ENCODE measurements at regions not wholly inside any gene's neighbourhood (a gene's known extent, or its start where the extent isn't known, plus 50 kb on each side); places are given as distances from the start of the nearest gene placed in this dataset.

DNA sequence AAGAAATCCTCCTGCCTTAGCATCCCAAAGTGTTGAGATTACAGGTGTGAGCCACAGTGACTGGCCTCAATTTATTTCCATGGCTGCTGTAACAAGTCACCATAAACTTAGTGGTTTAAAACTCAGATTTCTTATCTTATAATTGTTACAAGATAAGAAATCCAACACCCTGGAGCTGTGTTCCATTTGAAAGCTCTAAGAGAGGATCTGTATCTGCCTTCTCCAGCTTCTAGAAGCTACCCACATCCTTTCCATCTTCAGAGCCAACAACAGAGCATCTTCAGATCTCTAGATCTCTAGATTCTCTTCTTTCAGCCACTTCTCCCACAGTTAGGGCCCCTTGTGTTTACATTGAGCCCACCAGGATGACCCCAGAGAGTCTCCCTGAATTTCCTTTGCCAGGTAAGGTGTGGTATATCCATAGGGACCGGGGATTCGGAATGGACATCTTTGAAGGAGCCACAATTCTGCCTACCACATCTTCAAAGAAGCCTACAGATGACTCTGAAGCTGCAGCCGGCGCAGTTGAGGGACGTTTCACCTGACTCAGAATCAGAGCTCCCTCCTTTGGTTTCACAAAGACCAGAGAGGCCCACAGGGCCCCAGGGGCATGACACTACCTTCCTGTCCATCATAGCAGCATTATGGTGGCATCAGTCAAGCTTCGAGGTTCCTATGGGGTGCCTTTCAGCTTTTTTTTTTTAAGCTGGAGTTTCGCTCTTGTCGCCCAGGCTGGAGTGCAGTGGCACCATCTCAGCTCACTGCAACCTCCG lies 87.0 kb upstream of the IGF1R start:
- no peak for DNase-seq (ENCODE audit: low read depth)

DNA sequence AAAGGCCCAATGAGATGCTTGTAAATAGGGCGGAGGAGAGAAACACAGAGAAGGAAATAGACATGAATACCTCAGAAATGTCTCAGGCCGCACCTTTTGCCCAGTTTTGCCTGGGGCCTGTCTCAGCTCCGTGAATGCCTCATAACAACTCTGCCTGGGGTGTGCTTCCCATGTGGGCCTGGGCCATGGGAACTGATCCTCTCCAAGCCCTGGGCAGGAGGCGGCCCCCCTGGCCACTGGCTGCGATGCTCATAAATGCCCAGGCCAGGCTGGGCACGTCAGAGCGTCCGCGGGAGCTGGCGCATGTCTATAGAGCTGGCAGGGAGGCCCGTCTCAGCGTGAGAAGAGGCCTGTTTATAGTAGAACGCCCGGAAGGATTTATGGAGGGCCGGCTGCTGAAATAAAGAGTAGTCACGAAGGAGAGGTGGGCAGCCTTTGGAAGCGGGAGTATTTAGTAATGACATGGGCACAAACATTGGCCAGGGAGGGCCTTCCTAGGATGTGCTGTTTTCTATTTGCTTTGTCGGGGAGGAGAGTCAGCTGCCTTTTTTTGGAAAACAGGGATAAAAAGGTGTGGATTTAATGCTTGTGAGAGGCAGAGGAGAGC lies 85.9 kb upstream of the IGF1R start:
- no peak for DNase-seq (ENCODE audit: low read depth)

DNA sequence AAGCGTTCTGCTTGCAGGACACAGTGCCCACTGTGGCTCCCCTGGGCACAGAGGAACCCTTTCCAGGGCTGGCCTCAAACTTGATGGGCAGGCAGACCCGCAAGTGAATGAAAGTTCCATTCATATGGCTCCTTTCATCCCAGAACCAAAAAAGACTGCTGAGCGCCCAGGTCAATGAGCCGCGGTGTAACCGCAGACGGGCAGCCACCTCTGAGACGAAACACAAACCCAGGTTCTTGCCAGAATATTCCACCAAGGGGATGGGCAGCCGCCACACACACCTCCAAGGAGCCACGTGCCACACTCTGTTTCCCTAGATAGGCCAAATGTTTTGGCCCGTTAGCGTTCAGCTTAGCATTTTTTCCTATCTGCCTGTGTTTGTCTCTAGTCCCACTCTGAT lies 82.8 kb upstream of the IGF1R start:
- no peak for DNase-seq (ENCODE audit: low read depth)

DNA sequence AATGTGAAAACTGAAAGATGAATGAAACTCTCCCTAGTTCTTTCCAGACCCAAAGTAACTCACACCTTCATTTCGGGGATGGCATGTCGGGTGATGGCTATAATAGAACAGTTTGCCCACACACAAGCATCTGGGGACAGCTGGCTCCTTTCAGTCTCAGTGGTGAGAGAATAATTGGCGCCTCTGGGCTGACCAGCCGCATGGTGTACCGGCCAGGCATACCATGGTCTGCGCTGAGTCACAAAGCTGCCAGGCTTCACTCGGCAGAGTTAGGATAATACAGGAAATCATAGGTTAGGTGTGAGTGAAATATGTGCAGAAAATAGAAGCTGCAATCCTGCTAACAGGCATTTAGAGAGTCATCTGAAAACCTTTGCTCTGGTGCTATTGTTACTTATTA lies 80.4 kb upstream of the IGF1R start:
- DNase-seq (ENCODE audit: low read depth): no peak

DNA sequence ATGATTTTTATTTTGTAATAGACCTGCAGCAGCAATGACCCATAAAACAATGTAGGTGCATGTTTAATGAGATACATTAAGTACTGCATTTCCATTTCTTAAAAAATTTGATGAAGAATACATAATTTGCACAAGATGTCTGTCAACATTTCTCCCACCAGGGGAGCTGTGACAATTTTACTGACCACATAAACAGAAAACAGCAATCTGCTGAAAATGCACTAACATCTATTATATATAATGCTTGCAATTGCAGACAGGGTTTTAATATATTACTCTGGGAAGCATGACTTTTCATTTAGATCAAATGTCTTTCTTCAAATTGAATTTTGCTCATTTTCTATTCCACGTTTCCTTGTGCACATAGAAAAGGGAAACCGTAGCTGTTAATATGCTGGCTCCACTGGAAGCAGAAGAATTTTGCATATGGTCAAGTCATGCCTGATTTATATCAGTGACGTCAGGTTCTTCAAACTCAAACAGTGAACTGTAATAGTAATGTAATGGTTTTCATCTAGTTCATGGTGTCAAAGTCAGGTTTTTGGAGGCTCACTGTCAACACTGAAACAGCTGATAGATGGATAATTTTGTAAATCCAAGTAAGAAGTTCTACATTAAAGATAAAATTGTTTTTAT lies 79.8 kb upstream of the IGF1R start:
- DNase-seq (ENCODE audit: low read depth): no peak

DNA sequence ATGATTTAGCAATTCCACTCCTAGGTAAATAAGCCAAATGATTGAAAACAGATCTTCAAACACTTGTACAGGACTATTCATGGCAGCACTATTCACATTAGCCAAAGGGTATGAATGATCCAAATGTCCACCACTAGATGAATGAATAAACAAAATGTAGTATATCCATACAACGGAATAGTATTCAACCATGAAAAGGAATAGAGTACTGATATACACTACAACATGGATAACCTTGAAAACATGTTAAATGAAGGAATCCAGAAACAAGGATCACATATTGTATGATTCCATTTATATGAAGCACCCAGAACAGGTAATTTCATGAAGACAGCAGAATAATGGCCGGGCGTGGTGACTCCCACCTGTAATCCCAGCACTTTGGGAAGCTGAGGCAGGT lies 78.2 kb upstream of the IGF1R start:
- no peak for DNase-seq (ENCODE audit: low read depth)

DNA sequence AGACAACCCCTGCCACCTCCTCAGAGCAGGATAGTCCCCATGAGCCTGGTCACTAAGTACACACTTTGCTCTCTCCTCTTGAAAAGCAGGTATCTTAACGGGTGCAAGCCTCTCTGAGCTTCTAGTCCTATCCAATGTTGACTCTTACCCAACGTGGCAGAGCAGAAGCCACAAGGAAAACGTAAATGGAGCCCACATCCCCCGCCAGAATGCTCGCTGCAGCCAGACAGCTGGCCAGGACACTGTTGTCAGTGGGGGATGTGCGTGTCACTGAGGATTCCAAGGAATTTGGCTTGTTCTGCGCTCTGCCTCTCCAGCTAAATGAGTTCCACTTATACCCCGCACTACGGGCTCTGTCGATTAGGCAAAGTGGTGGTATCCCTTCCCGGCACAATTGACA lies 67.8 kb upstream of the IGF1R start:
- DNase-seq (ENCODE audit: low read depth): no peak

DNA sequence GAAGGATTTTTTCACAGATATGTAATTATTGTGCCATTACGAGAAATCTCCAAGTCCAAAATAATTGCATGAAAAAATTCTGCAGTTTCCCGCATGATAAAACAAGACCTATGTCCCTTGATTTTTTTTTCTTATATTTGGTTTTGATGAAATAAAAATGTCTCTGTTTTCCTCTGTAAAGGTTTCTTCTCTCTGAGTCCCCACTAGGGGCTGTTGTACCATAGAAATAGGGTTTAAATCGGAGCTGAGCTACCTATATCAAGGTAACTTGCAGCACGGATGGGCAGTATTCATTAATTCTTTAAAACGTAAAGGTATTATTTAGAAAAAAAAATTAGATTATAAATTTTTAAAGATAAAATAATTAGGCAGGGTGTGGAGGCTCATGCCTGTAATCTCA lies 66.6 kb upstream of the IGF1R start:
- DNase-seq (ENCODE audit: low read depth): no peak

DNA sequence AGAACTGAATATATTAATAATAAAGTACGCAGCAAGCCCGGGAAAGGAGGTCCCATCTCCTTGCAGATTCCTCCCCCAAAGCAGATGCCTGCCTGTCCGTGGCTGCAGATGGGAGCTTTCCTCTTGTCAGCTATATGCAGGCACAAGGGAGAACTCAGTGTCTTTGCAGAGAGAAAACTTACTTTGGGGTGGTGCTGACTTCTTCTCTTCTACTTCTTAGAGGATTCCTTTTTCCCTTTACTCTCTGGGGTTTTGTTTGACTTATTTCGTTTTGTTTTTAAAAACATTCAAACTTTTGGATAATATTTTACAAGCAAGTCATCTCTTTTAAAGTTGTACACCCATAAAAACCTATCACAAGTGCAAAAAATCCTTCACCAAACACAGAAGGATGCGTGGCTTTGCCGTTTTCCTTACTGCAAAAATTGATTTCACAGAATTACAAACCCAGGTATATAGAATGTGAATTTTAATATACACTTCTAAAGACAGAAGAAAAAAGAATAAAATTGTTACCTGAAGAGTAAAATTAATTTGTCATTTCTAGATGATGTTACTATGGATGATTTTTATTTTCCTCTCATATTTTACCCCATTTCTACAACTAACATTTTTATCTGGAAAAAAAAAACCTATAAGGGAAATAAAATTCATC lies 65.3 kb upstream of the IGF1R start:
- no peak for DNase-seq (ENCODE audit: low read depth)

DNA sequence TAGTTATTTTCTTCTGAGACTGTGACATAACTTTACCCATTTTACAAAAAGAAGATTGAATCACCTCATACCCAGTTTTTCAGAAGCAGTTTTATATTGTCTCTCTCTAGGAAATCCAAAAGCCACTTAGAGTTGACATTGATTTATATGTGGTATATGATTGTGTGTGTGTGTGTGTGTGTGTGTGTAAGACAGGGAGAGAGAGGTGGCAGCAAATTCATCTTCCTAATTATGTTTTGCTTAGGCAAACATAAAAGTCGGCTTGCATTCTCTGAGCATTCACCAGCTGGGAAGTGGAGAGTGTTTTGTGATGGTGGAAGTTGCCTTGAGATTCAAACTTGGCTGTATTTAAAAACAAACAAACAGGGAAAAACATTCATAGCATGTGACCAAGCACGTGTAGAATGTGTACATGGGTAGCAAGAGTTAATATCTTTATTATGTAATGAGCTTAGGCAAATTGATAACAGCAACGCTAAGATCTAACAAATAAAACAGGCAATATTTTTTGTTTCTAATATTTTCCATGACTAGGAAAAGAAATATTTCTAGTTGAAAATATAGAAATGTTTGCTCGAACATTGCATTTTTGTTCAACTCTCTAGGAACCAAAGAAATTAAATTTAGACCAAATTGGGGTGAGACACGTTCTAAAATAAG lies 64.4 kb upstream of the IGF1R start:
- no peak for DNase-seq (ENCODE audit: low read depth)

DNA sequence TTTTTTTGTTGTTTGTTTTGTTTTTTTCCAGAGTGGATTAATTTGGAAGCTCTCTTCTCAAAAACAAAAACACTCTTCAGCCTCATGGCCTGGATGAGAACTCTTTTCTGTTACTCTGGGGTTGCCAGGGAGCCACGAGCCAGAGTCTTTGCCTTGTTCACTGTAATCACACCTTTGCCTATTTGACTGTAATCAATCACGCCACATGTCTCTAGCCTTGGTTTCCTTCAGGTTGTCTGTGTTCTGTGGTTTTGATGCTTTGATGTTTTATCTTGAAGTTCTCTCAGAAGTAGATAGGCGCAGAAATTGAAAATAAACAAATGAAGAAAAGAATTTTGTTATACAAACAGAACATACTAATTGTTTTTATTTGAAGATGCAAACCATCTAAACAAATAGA lies 62.3 kb upstream of the IGF1R start:
- DNase-seq (ENCODE audit: low read depth): no peak

DNA sequence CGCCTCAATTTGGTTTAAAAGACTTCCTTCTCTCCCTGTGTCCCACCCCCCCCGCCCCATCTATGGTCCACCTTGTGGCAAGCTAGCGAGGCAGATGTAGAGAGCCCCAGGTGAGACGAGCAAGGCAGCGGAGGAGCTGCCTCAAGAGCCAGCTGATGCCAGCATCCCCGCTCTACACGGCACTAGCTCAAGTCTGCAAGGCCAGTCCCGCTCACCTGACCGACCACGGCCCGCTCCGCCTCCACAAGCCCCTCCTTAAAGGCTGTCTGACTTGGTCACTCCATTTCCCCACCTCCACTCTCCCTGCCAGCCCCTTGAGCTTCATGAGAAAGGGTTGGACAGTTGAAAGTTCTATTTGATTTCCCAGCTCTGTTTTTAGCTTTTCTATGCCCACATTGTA lies 56.2 kb upstream of the IGF1R start:
- DNase-seq (ENCODE audit: low read depth): no peak

DNA sequence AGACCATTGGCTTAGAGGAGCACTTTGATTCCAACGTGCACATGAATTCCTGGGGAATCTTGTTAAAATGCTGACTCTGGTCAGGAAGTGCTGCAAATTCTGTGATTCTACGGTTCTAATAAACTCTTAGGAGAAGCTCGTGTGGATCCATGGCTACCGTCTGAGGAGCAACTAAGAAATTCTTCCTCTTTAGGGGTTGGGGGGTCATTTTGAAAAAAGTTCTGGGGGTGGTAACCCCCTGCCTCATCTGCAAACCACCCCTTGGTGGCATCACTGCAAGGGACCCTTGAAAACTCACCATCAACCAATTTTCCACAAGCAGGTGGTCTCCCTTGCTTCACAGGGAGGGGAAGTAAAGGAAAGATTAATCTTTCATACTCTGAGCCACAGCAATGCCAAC lies 52.2 kb upstream of the IGF1R start:
- no peak for DNase-seq (ENCODE audit: low read depth)

DNA sequence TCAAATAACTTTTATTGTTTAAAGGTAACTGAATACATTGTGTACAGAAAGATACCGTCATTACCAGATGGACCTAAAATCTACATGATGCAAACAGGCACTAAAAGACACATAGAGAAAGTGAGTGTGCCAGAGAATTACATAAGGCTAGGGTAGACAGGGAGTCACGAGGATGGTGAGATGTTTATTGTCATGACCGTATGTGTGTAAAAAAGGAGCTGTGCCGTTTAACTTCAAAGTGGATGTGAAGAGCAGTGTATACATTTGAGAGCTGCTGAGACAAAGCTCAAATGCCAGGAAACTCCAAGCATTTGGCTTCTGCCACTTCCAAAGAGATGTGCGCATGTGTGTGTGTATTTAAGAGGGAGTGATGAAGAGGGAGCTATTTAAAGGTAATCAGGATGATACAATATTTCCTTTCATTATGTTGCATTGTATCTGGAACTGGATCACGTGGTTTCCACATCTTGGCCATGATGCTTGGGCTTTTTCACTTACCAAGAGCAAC lies 51.4 kb upstream of the IGF1R start:
- no peak for DNase-seq (ENCODE audit: low read depth)

DNA sequence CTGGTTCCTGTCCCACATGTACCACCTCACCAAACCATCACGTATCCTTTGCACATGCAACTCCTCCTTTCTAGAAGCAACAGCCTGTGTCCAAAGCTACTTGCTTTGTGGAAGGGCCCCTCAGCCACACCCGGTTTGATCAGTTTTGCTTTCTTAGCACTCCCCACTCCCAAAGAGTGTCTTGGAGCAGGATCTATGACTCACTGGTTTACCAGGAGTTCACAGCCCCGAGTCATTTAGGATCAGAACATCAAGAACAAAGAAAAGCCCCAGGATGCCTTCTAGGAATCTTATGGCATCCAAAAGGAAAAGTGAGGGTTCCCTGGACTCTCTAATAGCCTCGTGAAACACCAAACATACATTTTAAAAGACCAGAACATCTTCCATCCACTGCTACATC lies 50.7 kb upstream of the IGF1R start:
- DNase-seq (ENCODE audit: low read depth): no peak
